OCI-LY1 (cell line): ENCODE measurements at regions not wholly inside any gene's neighbourhood (a gene's known extent, or its start where the extent isn't known, plus 50 kb on each side); places are given as distances from the start of the nearest gene placed in this dataset.

Experiments used
- H2AFZ ChIP-seq: fragments of 200-600 bp; sonication (generic), shearing (Covaris generic); 2 replicates; pipeline ENCODE4 v1.6.0; 2014; ENCODE audit warnings: antibody characterized with exemption, mild to moderate bottlenecking, low read length
- H3F3A ChIP-seq: fragments of 200-600 bp; sonication (generic), shearing (Covaris generic); 2 replicates; pipeline ENCODE4 v1.6.0; 2014; ENCODE audit warnings: mild to moderate bottlenecking, antibody characterized with exemption, low read length, moderate library complexity; ENCODE audit not compliant: insufficient read depth
- H3K27ac ChIP-seq: fragments of 200-600 bp; sonication (generic); 2 replicates; pipeline ENCODE4 v1.5.1; 2014; ENCODE audit warnings: low read length, mixed run types, mild to moderate bottlenecking, low read depth; ENCODE audit not compliant: poor library complexity, severe bottlenecking
- H3K27me3 ChIP-seq: fragments of 200-600 bp; sonication (generic); 2 replicates; pipeline ENCODE4 v1.6.0; 2014; ENCODE audit warnings: antibody characterized with exemption, mild to moderate bottlenecking, low read length, moderate library complexity; ENCODE audit not compliant: insufficient read depth
- H3K36me3 ChIP-seq: fragments of 200-600 bp; sonication (generic); 2 replicates; pipeline ENCODE4 v1.6.1; 2014; ENCODE audit warnings: mild to moderate bottlenecking, antibody characterized with exemption, low read length, moderate library complexity, mixed read lengths; ENCODE audit not compliant: insufficient read depth
- H3K4me1 ChIP-seq: fragments of 200-600 bp; sonication (generic); 2 replicates; pipeline ENCODE4 v1.5.1; 2014; ENCODE audit warnings: mild to moderate bottlenecking, low read length, moderate library complexity; ENCODE audit not compliant: insufficient read depth, severe bottlenecking
- H3K4me2 ChIP-seq: fragments of 200-600 bp; sonication (generic), shearing (Covaris generic); 2 replicates; pipeline ENCODE4 v1.6.1; 2014; ENCODE audit warnings: low read length
- H3K4me3 ChIP-seq: fragments of 200-600 bp; sonication (generic); 2 replicates; pipeline ENCODE4 v1.5.1; 2014; ENCODE audit warnings: low read length, low read depth, mild to moderate bottlenecking, mixed read lengths; ENCODE audit not compliant: poor library complexity, severe bottlenecking
- H3K79me2 ChIP-seq: fragments of 200-600 bp; shearing (Covaris generic); 2 replicates; pipeline ENCODE4 v1.6.1; 2016; ENCODE audit warnings: mixed run types, low read length, mixed read lengths; ENCODE audit not compliant: insufficient read depth
- H3K9ac ChIP-seq: fragments of 200-600 bp; sonication (generic), shearing (Covaris generic); 2 replicates; pipeline ENCODE4 v1.6.1; 2014; ENCODE audit warnings: mild to moderate bottlenecking, low read length, mixed read lengths
- H3K9me2 ChIP-seq: fragments of 200-600 bp; sonication (generic), shearing (Covaris generic); 2 replicates; pipeline ENCODE4 v1.6.1; 2014; ENCODE audit warnings: low read depth, mild to moderate bottlenecking, low read length, mixed read lengths
- H3K9me3 ChIP-seq: fragments of 200-600 bp; shearing (Covaris generic); 2 replicates; pipeline ENCODE4 v1.6.1; 2014; ENCODE audit warnings: low read length, mixed read lengths
- H4K20me1 ChIP-seq: fragments of 200-600 bp; sonication (generic), shearing (Covaris generic); 2 replicates; pipeline ENCODE4 v1.6.0; 2016; ENCODE audit warnings: mild to moderate bottlenecking, low read length; ENCODE audit not compliant: insufficient read depth
- CTCF ChIP-seq: fragments of 200-600 bp; sonication (generic), shearing (Covaris generic); IDR thresholded peaks from 2 replicates; pipeline ENCODE4 v1.5.1; 2017; ENCODE audit warnings: mild to moderate bottlenecking, antibody characterized with exemption, low read length, moderate library complexity, mixed read lengths
- EZH2 ChIP-seq: fragments of 200-600 bp; sonication (generic), shearing (Covaris generic); IDR thresholded peaks from 2 replicates; pipeline ENCODE4 v1.8.0; 2017; ENCODE audit warnings: borderline replicate concordance, mixed run types, mild to moderate bottlenecking, antibody characterized with exemption, low read length, moderate library complexity, mixed read lengths

GRCh38 chr6:76843054-76843822, 620.1 kb downstream of the HTR1B start:
- no peaks in the 10 kb centered on the region for H4K20me1 ChIP-seq
- no peaks in the 10 kb centered on the region for H3K4me1 ChIP-seq
- no peak overlapping the region for H3K4me3 ChIP-seq
- no peaks in the 10 kb centered on the region for H3K27me3 ChIP-seq
- no peak overlapping the region for H3K9ac ChIP-seq
- H3K9me3 ChIP-seq = no peaks in the 10 kb centered on the region
- no peaks in the 10 kb centered on the region for H3K79me2 ChIP-seq
- H3K9me2 ChIP-seq = no peaks in the 10 kb centered on the region
- H3K4me2 ChIP-seq = no peak overlapping the region
- no peaks in the 10 kb centered on the region for H3F3A ChIP-seq
- no peak overlapping the region for H2AFZ ChIP-seq
- no peak overlapping the region for H3K27ac ChIP-seq
- no peaks in the 10 kb centered on the region for H3K36me3 ChIP-seq
- TF ChIP-seq EZH2 (no peak), CTCF (no peak)

- no peaks in the 10 kb centered on the region for H3K9me2 ChIP-seq
- no peak for TF ChIP-seq CTCF
- TF ChIP-seq EZH2 = no peak
These were observed 622.4 kb downstream of the HTR1B start for GRCh38 chr6:76840865-76841264.

GRCh38 chr6:76840041-76840745, 623.1 kb downstream of the HTR1B start:
- TF ChIP-seq CTCF (no peak), EZH2 (no peak)
- no peaks in the 10 kb centered on the region for H3K27me3 ChIP-seq
- no peaks in the 10 kb centered on the region for H3K36me3 ChIP-seq
- H3K4me3 ChIP-seq = no peak overlapping the region
- no peaks in the 10 kb centered on the region for H3K4me1 ChIP-seq
- H3K79me2 ChIP-seq = no peaks in the 10 kb centered on the region
- no peak overlapping the region for H3K9ac ChIP-seq
- no peak overlapping the region for H3K27ac ChIP-seq
- no peaks in the 10 kb centered on the region for H3F3A ChIP-seq
- no peaks in the 10 kb centered on the region for H4K20me1 ChIP-seq
- H2AFZ ChIP-seq = no peak overlapping the region
- no peaks in the 10 kb centered on the region for H3K9me3 ChIP-seq
- no peaks in the 10 kb centered on the region for H3K9me2 ChIP-seq
- H3K4me2 ChIP-seq = no peak overlapping the region

More at GRCh38 chr6:76840865-76841264, 622.4 kb downstream of the HTR1B start:
- H2AFZ ChIP-seq = no peak overlapping the region
- no peak overlapping the region for H3K9ac ChIP-seq
- H4K20me1 ChIP-seq = no peaks in the 10 kb centered on the region
- no peaks in the 10 kb centered on the region for H3K9me3 ChIP-seq
- H3K79me2 ChIP-seq = no peaks in the 10 kb centered on the region
- H3K4me2 ChIP-seq = no peak overlapping the region
- no peaks in the 10 kb centered on the region for H3F3A ChIP-seq
- no peaks in the 10 kb centered on the region for H3K4me1 ChIP-seq
- no peaks in the 10 kb centered on the region for H3K27me3 ChIP-seq
- no peaks in the 10 kb centered on the region for H3K36me3 ChIP-seq
- no peak overlapping the region for H3K4me3 ChIP-seq
- no peak overlapping the region for H3K27ac ChIP-seq
